H1 (cell line): ENCODE measurements at regions not wholly inside any gene's neighbourhood (a gene's known extent, or its start where the extent isn't known, plus 50 kb on each side); places are given as distances from the start of the nearest gene placed in this dataset.

Experiments used
- CTCF ChIA-PET: fragments of 300-600 bp; sonication (Branson Sonifier 250); formaldehyde crosslinking; loops from one replicate; lab custom pipeline; 2021; ENCODE audit not compliant: partially characterized antibody; lab: Charles Lee
- POLR2A ChIA-PET: fragments of 300-600 bp; sonication (Branson Sonifier 250); formaldehyde crosslinking; loops from one replicate; lab custom pipeline; 2021; ENCODE audit warnings: inconsistent platforms; ENCODE audit not compliant: partially characterized antibody; lab: Charles Lee
- DNase-seq, 2 experiments: peaks; one replicate each; pipeline versions ENCODE4 v3.0.0 to v3.0.0-alpha.2; 2010 to 2022; ENCODE audit warnings: low spot score in 2 of 2, low read depth in 1 of 2, mixed read lengths in 1 of 2
- FAIRE-seq: peaks from 2 replicates; lab custom pipeline; 2011; peaks lifted over from hg19 to GRCh38; lab: Jason Lieb, UNC
- H2AFZ ChIP-seq: 2 replicates; pipeline ENCODE4 v1.8.1; 2012; ENCODE audit warnings: low read length, inconsistent platforms
- H2AK5ac ChIP-seq: 2 replicates; pipeline ENCODE4 v1.6.1; 2013; ENCODE audit warnings: low read depth, low read length
- H2BK120ac ChIP-seq: replicated peaks from 2 replicates; pipeline ENCODE3; 2013; ENCODE audit warnings: low read depth, low read length, inconsistent platforms
- H2BK12ac ChIP-seq: 2 replicates; pipeline ENCODE4 v1.6.1; 2013; ENCODE audit warnings: low read depth, low read length
- H2BK15ac ChIP-seq: 2 replicates; pipeline ENCODE4 v1.6.1; 2013; ENCODE audit warnings: low read length
- H2BK20ac ChIP-seq: 2 replicates; pipeline ENCODE4 v1.6.1; 2013; ENCODE audit warnings: low read length
- H2BK5ac ChIP-seq: 2 replicates; pipeline ENCODE4 v1.6.1; 2013; ENCODE audit warnings: low read depth, low read length
- H3K14ac ChIP-seq: 2 replicates; pipeline ENCODE4 v1.6.1; 2013; ENCODE audit warnings: inconsistent platforms; ENCODE audit not compliant: insufficient read length
- H3K18ac ChIP-seq: 2 replicates; pipeline ENCODE4 v1.6.1; 2013; ENCODE audit warnings: low read length; ENCODE audit errors: extremely low read depth
- H3K23ac ChIP-seq: 2 replicates; pipeline ENCODE4 v1.6.1; 2013; ENCODE audit warnings: inconsistent platforms; ENCODE audit not compliant: insufficient read length
- H3K23me2 ChIP-seq: 2 replicates; pipeline ENCODE4 v1.6.1; 2013; ENCODE audit warnings: low read depth, low read length
- H3K27ac ChIP-seq: 2 replicates; pipeline ENCODE4 v1.6.1; 2011; ENCODE audit warnings: low read depth, low read length, inconsistent platforms
- H3K27me3 ChIP-seq, 4 experiments: replicated peaks in 1 of 4; 1 replicate in 1 of 4; 2 replicates in 3 of 4; pipeline versions ENCODE4 v1.6.1 to v1.8.1; 2011 to 2013; ENCODE audit warnings: low read length in 3 of 4, mild to moderate bottlenecking in 3 of 4, inconsistent platforms in 2 of 4, mixed read lengths in 2 of 4, moderate library complexity in 1 of 4; ENCODE audit not compliant: control insufficient read depth in 3 of 4, insufficient read depth in 3 of 4; ENCODE audit errors: extremely low read depth in 1 of 4
- H3K36me3 ChIP-seq, 4 experiments: 2 replicates each; pipeline versions ENCODE4 v1.6.1 to v1.8.1; 2011 to 2013; ENCODE audit warnings: mild to moderate bottlenecking in 4 of 4, low read length in 3 of 4, moderate library complexity in 2 of 4, control low read depth in 1 of 4, inconsistent platforms in 1 of 4; ENCODE audit not compliant: insufficient read depth in 4 of 4, control insufficient read depth in 2 of 4
- H3K4ac ChIP-seq: replicated peaks from 2 replicates; pipeline ENCODE3; 2013; ENCODE audit warnings: low read length, low read depth, mixed read lengths, inconsistent platforms; ENCODE audit not compliant: insufficient read length
- H3K4me1 ChIP-seq, 4 experiments: replicated peaks in 1 of 4; 1 replicate in 1 of 4; 2 replicates in 3 of 4; pipeline versions ENCODE4 v1.6.1 to v1.8.1; 2011 to 2013; ENCODE audit warnings: low read length in 3 of 4, inconsistent platforms in 2 of 4, mixed read lengths in 1 of 4; ENCODE audit not compliant: insufficient read depth in 4 of 4, control insufficient read depth in 3 of 4
- H3K4me2 ChIP-seq, 2 experiments: 2 replicates each; pipeline versions ENCODE4 v1.6.1 to v1.8.1; 2011 to 2013; ENCODE audit warnings: low read depth in 2 of 2, low read length in 2 of 2, control low read depth in 1 of 2, inconsistent platforms in 1 of 2, mild to moderate bottlenecking in 1 of 2; ENCODE audit not compliant: insufficient read depth in 1 of 2
- H3K4me3 ChIP-seq, 4 experiments: fragments of 200-600, 300-600 bp in 1 of 4; sonication (generic), shearing (Covaris generic), sonication (Bioruptor Twin) in 1 of 4; 2 replicates each; pipeline versions ENCODE4 v1.5.1 to v1.8.1; 2011 to 2016; ENCODE audit warnings: low read length in 4 of 4, low read depth in 3 of 4, control low read depth in 2 of 4, inconsistent platforms in 2 of 4, mild to moderate bottlenecking in 2 of 4, mixed read lengths in 1 of 4, moderate library complexity in 1 of 4; ENCODE audit not compliant: insufficient read depth in 2 of 4; ENCODE audit errors: extremely low read depth in 1 of 4
- H3K56ac ChIP-seq: replicated peaks from 2 replicates; pipeline ENCODE3; 2013; ENCODE audit warnings: low read depth, mild to moderate bottlenecking, mixed read lengths, low read length, inconsistent platforms; ENCODE audit not compliant: insufficient read length
- H3K79me1 ChIP-seq: 2 replicates; pipeline ENCODE4 v1.6.1; 2013; ENCODE audit warnings: low read depth, low read length, control low read depth
- H3K79me2 ChIP-seq, 2 experiments: 2 replicates each; pipeline versions ENCODE4 v1.6.1 to v1.8.1; 2012 to 2013; ENCODE audit warnings: low read length in 2 of 2, mild to moderate bottlenecking in 2 of 2, inconsistent platforms in 1 of 2; ENCODE audit not compliant: insufficient read depth in 2 of 2, control insufficient read depth in 1 of 2
- H3K9ac ChIP-seq, 4 experiments: replicated peaks in 1 of 4; 1 replicate in 1 of 4; 2 replicates in 3 of 4; pipeline versions ENCODE4 v1.6.1 to v1.8.1; 2011 to 2013; ENCODE audit warnings: low read depth in 3 of 4, low read length in 3 of 4, control low read depth in 2 of 4, mild to moderate bottlenecking in 2 of 4, moderate library complexity in 2 of 4, inconsistent platforms in 1 of 4; ENCODE audit errors: extremely low read depth in 1 of 4
- H3K9me3 ChIP-seq, 2 experiments: 2 replicates each; pipeline versions ENCODE4 v1.6.1 to v1.8.1; 2012 to 2013; ENCODE audit warnings: mild to moderate bottlenecking in 2 of 2, moderate library complexity in 2 of 2, control low read depth in 1 of 2, inconsistent platforms in 1 of 2, low read depth in 1 of 2, low read length in 1 of 2, mixed read lengths in 1 of 2; ENCODE audit not compliant: insufficient read depth in 2 of 2
- H4K20me1 ChIP-seq, 2 experiments: replicated peaks in 1 of 2; 2 replicates each; pipeline versions ENCODE3 to v1.8.1; 2011 to 2013; ENCODE audit warnings: inconsistent platforms in 2 of 2, low read length in 2 of 2, mild to moderate bottlenecking in 1 of 2; ENCODE audit not compliant: insufficient read depth in 2 of 2, control insufficient read depth in 1 of 2
- H4K5ac ChIP-seq: 2 replicates; pipeline ENCODE4 v1.6.1; 2013; ENCODE audit warnings: low read length, low read depth, mixed read lengths, inconsistent platforms; ENCODE audit not compliant: insufficient read length
- H4K8ac ChIP-seq: 2 replicates; pipeline ENCODE4 v1.8.0; 2013; ENCODE audit warnings: mild to moderate bottlenecking, moderate library complexity, low read length, inconsistent platforms; ENCODE audit not compliant: insufficient read depth; ENCODE audit errors: extremely low read depth
- H4K91ac ChIP-seq: replicated peaks from 2 replicates; pipeline ENCODE3; 2013; ENCODE audit warnings: low read length, mixed read lengths, inconsistent platforms; ENCODE audit not compliant: insufficient read length
- ASH2L ChIP-seq: fragments of 200-600, 300-600 bp; sonication (generic); IDR thresholded peaks from one replicate; pipeline ENCODE4 v1.7.1; 2017; ENCODE audit warnings: low read length
- CEBPB ChIP-seq: IDR thresholded peaks from 2 replicates; pipeline ENCODE4 v1.6.1; 2012; ENCODE audit warnings: low read depth, low read length
- EP300 ChIP-seq, 2 experiments: IDR thresholded peaks; 1 replicate in 1 of 2; 2 replicates in 1 of 2; pipeline ENCODE4 v1.6.1; 2011 to 2012; ENCODE audit warnings: low read depth in 2 of 2, low read length in 2 of 2, mild to moderate bottlenecking in 2 of 2, borderline replicate concordance in 1 of 2, inconsistent platforms in 1 of 2, moderate library complexity in 1 of 2
- FOSL1 ChIP-seq: IDR thresholded peaks from 2 replicates; pipeline ENCODE4 v1.6.1; 2011; ENCODE audit warnings: mild to moderate bottlenecking, low read depth, low read length, moderate library complexity; ENCODE audit not compliant: insufficient read depth
- GTF2F1 ChIP-seq: IDR thresholded peaks from 2 replicates; pipeline ENCODE4 v1.6.1; 2012; ENCODE audit warnings: low read depth, low read length, improper control_type of control experiment, borderline replicate concordance
- NRF1 ChIP-seq: IDR thresholded peaks from 2 replicates; pipeline ENCODE4 v1.6.1; 2011; ENCODE audit warnings: mild to moderate bottlenecking, low read depth, low read length, improper control_type of control experiment
- RFX5 ChIP-seq: IDR thresholded peaks from 2 replicates; pipeline ENCODE4 v1.6.1; 2011; ENCODE audit warnings: low read depth, low read length, improper control_type of control experiment, borderline replicate concordance
- RNF2 ChIP-seq: fragments of 200-900, 300-1000 bp; sonication (generic); IDR thresholded peaks from 2 replicates; pipeline ENCODE4 v1.7.1; 2016; ENCODE audit warnings: borderline replicate concordance, low read depth, mild to moderate bottlenecking, antibody characterized with exemption, low read length; ENCODE audit not compliant: poor library complexity, severe bottlenecking; ENCODE audit errors: missing control alignments
- SAP30 ChIP-seq: fragments of 300-600 bp; sonication (generic); IDR thresholded peaks from 2 replicates; pipeline ENCODE4 v1.7.1; 2012; ENCODE audit warnings: low read length, moderate library complexity, mild to moderate bottlenecking, inconsistent platforms; ENCODE audit not compliant: insufficient read depth, insufficient replicate concordance
- SP1 ChIP-seq: IDR thresholded peaks from 2 replicates; pipeline ENCODE4 v1.6.1; 2011; ENCODE audit warnings: low read depth, low read length
- SUZ12 ChIP-seq: fragments of 200-600 bp; sonication (generic); IDR thresholded peaks from 2 replicates; pipeline ENCODE4 v1.6.1; 2012; ENCODE audit warnings: mild to moderate bottlenecking, inconsistent platforms, low read length, moderate library complexity, mixed read lengths
- TEAD4 ChIP-seq: IDR thresholded peaks from 2 replicates; pipeline ENCODE4 v1.6.1; 2012; ENCODE audit warnings: low read depth, low read length, inconsistent platforms, mixed read lengths
- TF ChIP-seq, protein P1 (sequence below): IDR thresholded peaks from 2 replicates; pipeline ENCODE4 v1.6.1; 2012; ENCODE audit warnings: low read length, inconsistent platforms
- TF ChIP-seq, protein P2 (sequence below): IDR thresholded peaks from 2 replicates; pipeline ENCODE4 v1.6.1; 2012; ENCODE audit warnings: inconsistent platforms

DNA sequence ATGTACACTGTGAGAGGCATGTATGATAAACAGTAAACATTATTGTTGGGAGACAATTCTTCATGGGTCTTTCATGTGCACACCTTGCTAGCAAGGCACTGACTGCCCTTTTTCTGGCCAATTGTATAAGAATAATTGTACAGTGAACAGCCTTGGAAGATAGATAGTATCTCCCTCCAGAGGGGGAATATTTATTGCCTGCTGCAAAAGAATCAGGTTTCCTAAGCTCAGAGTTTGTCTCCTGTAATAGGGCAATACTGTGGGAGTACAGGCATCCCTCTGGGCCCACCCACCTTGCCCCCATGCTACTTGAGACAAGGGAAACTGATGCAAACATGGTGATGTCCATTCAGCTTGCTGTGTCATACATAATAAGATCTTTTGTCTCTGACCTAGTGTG, 442.2 kb downstream of the HDGFL1 start:
- Histone ChIP-seq H3K4me2 (no peak overlapping the region), H3K14ac (no peak overlapping the region), H4K8ac (no peak overlapping the region), H3K9me3 (no peaks in the 10 kb centered on the region), H3K56ac (no peak overlapping the region), H3K23me2 (no peaks in the 10 kb centered on the region), H4K91ac (no peak overlapping the region), H2BK20ac (no peak overlapping the region), H4K20me1 (no peaks in the 10 kb centered on the region), H2AFZ (no peak overlapping the region), H3K27me3 (no peaks in the 10 kb centered on the region), H3K79me1 (no peaks in the 10 kb centered on the region), H3K9ac (no peak overlapping the region), H3K18ac (no peak overlapping the region), H2BK120ac (no peak overlapping the region), H3K4me1 (no peaks in the 10 kb centered on the region; a peak in 2 of 7 replicates), H4K5ac (no peak overlapping the region), H3K27ac (no peak overlapping the region), H3K4ac (no peak overlapping the region), H3K23ac (no peak overlapping the region), H2BK12ac (no peak overlapping the region), H3K4me3 (no peak overlapping the region), H3K79me2 (no peaks in the 10 kb centered on the region), H2BK15ac (no peak overlapping the region), H2AK5ac (no peak overlapping the region), H3K36me3 (no peaks in the 10 kb centered on the region), H2BK5ac (no peak overlapping the region)
- CTCF ChIA-PET, result no interaction called here
- POLR2A ChIA-PET, result no interaction called here
- DNase-seq, result no peak
- FAIRE-seq, result no peak
- no peak for TF ChIP-seq CEBPB
- TF ChIP-seq ASH2L, result no peak
- TF ChIP-seq RFX5, result no peak
- no peak for TF ChIP-seq EP300 (IDR thresholded peaks at IDR 0.05; ENCODE audit: borderline replicate concordance in 1 of 2, low read depth in 2 of 2, low read length in 2 of 2)
- TF ChIP-seq SAP30, result no peak
- TF ChIP-seq, protein P1, sequence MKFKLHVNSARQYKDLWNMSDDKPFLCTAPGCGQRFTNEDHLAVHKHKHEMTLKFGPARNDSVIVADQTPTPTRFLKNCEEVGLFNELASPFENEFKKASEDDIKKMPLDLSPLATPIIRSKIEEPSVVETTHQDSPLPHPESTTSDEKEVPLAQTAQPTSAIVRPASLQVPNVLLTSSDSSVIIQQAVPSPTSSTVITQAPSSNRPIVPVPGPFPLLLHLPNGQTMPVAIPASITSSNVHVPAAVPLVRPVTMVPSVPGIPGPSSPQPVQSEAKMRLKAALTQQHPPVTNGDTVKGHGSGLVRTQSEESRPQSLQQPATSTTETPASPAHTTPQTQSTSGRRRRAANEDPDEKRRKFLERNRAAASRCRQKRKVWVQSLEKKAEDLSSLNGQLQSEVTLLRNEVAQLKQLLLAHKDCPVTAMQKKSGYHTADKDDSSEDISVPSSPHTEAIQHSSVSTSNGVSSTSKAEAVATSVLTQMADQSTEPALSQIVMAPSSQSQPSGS, result no peak
- no peak for TF ChIP-seq SP1
- no peak for TF ChIP-seq RNF2
- no peak for TF ChIP-seq SUZ12
- no peak for TF ChIP-seq TEAD4
- no peak for TF ChIP-seq FOSL1
- no peak for TF ChIP-seq NRF1
- no peak for TF ChIP-seq GTF2F1
- TF ChIP-seq, protein P2, sequence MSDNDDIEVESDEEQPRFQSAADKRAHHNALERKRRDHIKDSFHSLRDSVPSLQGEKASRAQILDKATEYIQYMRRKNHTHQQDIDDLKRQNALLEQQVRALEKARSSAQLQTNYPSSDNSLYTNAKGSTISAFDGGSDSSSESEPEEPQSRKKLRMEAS, result no peak
